Cardiac fibroblast (primary cell): ENCODE measurements at regions not wholly inside any gene's neighbourhood (a gene's known extent, or its start where the extent isn't known, plus 50 kb on each side); places are given as distances from the start of the nearest gene placed in this dataset.

Source experiments
- DNase-seq, 2 donors: peaks; one replicate each; pipeline versions ENCODE4 v3.0.0 to v3.0.0-alpha.2; 2010; ENCODE audit warnings: low read depth in 2 of 2
- H3K4me3 ChIP-seq, 2 donors: replicated peaks in 1 of 2; 1 replicate in 1 of 2; 2 replicates in 1 of 2; pipeline ENCODE4 v1.5.1; 2011; ENCODE audit warnings: low read depth in 2 of 2, low read length in 2 of 2, mild to moderate bottlenecking in 2 of 2, moderate library complexity in 1 of 2
- CTCF ChIP-seq: IDR thresholded peaks from one replicate; pipeline ENCODE4 v1.5.1; 2011; ENCODE audit warnings: low read depth, mild to moderate bottlenecking, low read length, inconsistent platforms

- TF ChIP-seq CTCF, result no peak
- H3K4me3 ChIP-seq, result no peak overlapping the region
- DNase-seq, result no peak
Observed at GRCh38 chr17:77416105-77416713, 275.4 kb downstream of the SEC14L1 start.

- no peak for TF ChIP-seq CTCF
Observed at GRCh38 chr17:77417575-77417974, 276.8 kb downstream of the SEC14L1 start.

GRCh38 chr17:77418609-77419008 lies 277.8 kb downstream of the SEC14L1 start:
- no peak overlapping the region for H3K4me3 ChIP-seq
- no peak for TF ChIP-seq CTCF
- DNase-seq, result no peak

More at GRCh38 chr17:77417575-77417974, 276.8 kb downstream of the SEC14L1 start:
- H3K4me3 ChIP-seq, result no peak overlapping the region
- no peak for DNase-seq

- TF ChIP-seq CTCF, result no peak
- H3K4me3 ChIP-seq, result no peak overlapping the region
- no peak for DNase-seq
Observed at GRCh38 chr17:77419095-77419494, 278.3 kb downstream of the SEC14L1 start.

GRCh38 chr17:77419547-77420094 lies 278.9 kb downstream of the SEC14L1 start:
- no peak overlapping the region for H3K4me3 ChIP-seq
- no peak for DNase-seq
- no peak for TF ChIP-seq CTCF

- TF ChIP-seq CTCF, result no peak
- peak; percentile 35 to 42 for DNase-seq
- no peak overlapping the region for H3K4me3 ChIP-seq
Observed at GRCh38 chr17:77420095-77420803, 279.5 kb downstream of the SEC14L1 start.
